Mesenchymal stem cell (in vitro differentiated cells and primary cell): ENCODE measurements at regions not wholly inside any gene's neighbourhood (a gene's known extent, or its start where the extent isn't known, plus 50 kb on each side); places are given as distances from the start of the nearest gene placed in this dataset.
A peak's percentile ranks its signal among the peaks of the same experiment; 100 is the strongest.

Source experiments
- DNase-seq: peaks from one replicate; pipeline ENCODE4 v3.0.0-alpha.2; 2013
- H2AFZ ChIP-seq: one replicate; pipeline ENCODE4 v1.6.1; 2013; ENCODE audit warnings: low read depth, mild to moderate bottlenecking, control low read depth, inconsistent platforms, low read length, moderate library complexity
- H2AK5ac ChIP-seq: 2 replicates; pipeline ENCODE4 v1.6.1; 2013; ENCODE audit warnings: low read length, moderate library complexity, mild to moderate bottlenecking, inconsistent platforms; ENCODE audit not compliant: severe bottlenecking
- H2BK120ac ChIP-seq: one replicate; pipeline ENCODE4 v1.6.1; 2013; ENCODE audit warnings: low read depth, mild to moderate bottlenecking, inconsistent platforms, low read length, moderate library complexity
- H2BK12ac ChIP-seq, 2 experiments: one replicate each; pipeline ENCODE4 v1.6.1; 2013; ENCODE audit warnings: inconsistent platforms in 2 of 2, low read length in 2 of 2, mild to moderate bottlenecking in 2 of 2, moderate library complexity in 2 of 2, control low read depth in 1 of 2
- H2BK15ac ChIP-seq: one replicate; pipeline ENCODE4 v1.6.1; 2013; ENCODE audit warnings: mild to moderate bottlenecking, low read depth, inconsistent platforms; ENCODE audit not compliant: poor library complexity, severe bottlenecking
- H2BK5ac ChIP-seq: 2 replicates; pipeline ENCODE4 v1.6.1; 2013; ENCODE audit warnings: low read depth, mild to moderate bottlenecking, low read length, control low read depth, inconsistent platforms; ENCODE audit not compliant: poor library complexity, severe bottlenecking
- H3K14ac ChIP-seq, 2 experiments: one replicate each; pipeline ENCODE4 v1.6.1; 2013; ENCODE audit warnings: inconsistent platforms in 2 of 2, low read length in 2 of 2, control low read depth in 1 of 2, mild to moderate bottlenecking in 1 of 2, moderate library complexity in 1 of 2
- H3K18ac ChIP-seq, 2 experiments: one replicate each; pipeline ENCODE4 v1.6.1; 2013; ENCODE audit warnings: inconsistent platforms in 2 of 2, low read length in 2 of 2, control low read depth in 1 of 2, low read depth in 1 of 2, mild to moderate bottlenecking in 1 of 2
- H3K23ac ChIP-seq, 2 experiments: one replicate each; pipeline ENCODE4 v1.6.1; 2013; ENCODE audit warnings: inconsistent platforms in 2 of 2, low read length in 2 of 2, mild to moderate bottlenecking in 2 of 2, moderate library complexity in 2 of 2, control low read depth in 1 of 2
- H3K27ac ChIP-seq: 2 replicates; pipeline ENCODE4 v1.5.1; 2013; ENCODE audit warnings: mild to moderate bottlenecking, moderate library complexity, low read length, control low read depth, inconsistent platforms; ENCODE audit not compliant: poor library complexity, severe bottlenecking
- H3K27me3 ChIP-seq, 2 experiments: 2 replicates each; pipeline versions ENCODE4 v1.6.1 to v1.7.0; 2013; ENCODE audit warnings: low read length in 2 of 2, mild to moderate bottlenecking in 2 of 2, moderate library complexity in 2 of 2, control low read depth in 1 of 2, inconsistent platforms in 1 of 2; ENCODE audit not compliant: control insufficient read depth in 1 of 2, insufficient read depth in 1 of 2
- H3K36me3 ChIP-seq, 2 experiments: 2 replicates each; pipeline versions ENCODE4 v1.6.1 to v1.7.0; 2013; ENCODE audit warnings: low read length in 2 of 2, control low read depth in 1 of 2, inconsistent platforms in 1 of 2, low read depth in 1 of 2, mild to moderate bottlenecking in 1 of 2; ENCODE audit not compliant: insufficient read depth in 2 of 2, control insufficient read depth in 1 of 2
- H3K4ac ChIP-seq, 2 experiments: one replicate each; pipeline ENCODE4 v1.6.1; 2013; ENCODE audit warnings: inconsistent platforms in 2 of 2, low read length in 2 of 2, mild to moderate bottlenecking in 2 of 2, moderate library complexity in 2 of 2, control low read depth in 1 of 2, low read depth in 1 of 2
- H3K4me1 ChIP-seq: 2 replicates; pipeline ENCODE4 v1.6.1; 2013; ENCODE audit warnings: low read depth, low read length, control low read depth; ENCODE audit not compliant: control insufficient read depth, insufficient read depth
- H3K4me2 ChIP-seq: 2 replicates; pipeline ENCODE4 v1.6.1; 2013; ENCODE audit warnings: low read length, mild to moderate bottlenecking, inconsistent platforms; ENCODE audit not compliant: poor library complexity, severe bottlenecking
- H3K4me3 ChIP-seq, 2 experiments: 2 replicates each; pipeline versions ENCODE4 v1.5.1 to v1.7.0; 2013; ENCODE audit warnings: low read length in 2 of 2, mild to moderate bottlenecking in 2 of 2, control low read depth in 1 of 2, low read depth in 1 of 2; ENCODE audit not compliant: insufficient read depth in 1 of 2
- H3K79me1 ChIP-seq: replicated peaks from 2 replicates; pipeline ENCODE4 v1.6.1; 2013; ENCODE audit warnings: mild to moderate bottlenecking, control low read depth, low read length, inconsistent platforms; ENCODE audit not compliant: poor library complexity, severe bottlenecking
- H3K9ac ChIP-seq: 2 replicates; pipeline ENCODE4 v1.7.0; 2013; ENCODE audit warnings: mild to moderate bottlenecking, low read length, moderate library complexity
- H3K9me3 ChIP-seq: 2 replicates; pipeline ENCODE4 v1.7.0; 2013; ENCODE audit warnings: mild to moderate bottlenecking, low read length; ENCODE audit not compliant: control insufficient read depth
- H4K8ac ChIP-seq: one replicate; pipeline ENCODE4 v1.6.1; 2013; ENCODE audit warnings: inconsistent platforms, mild to moderate bottlenecking, low read length, moderate library complexity
- H4K91ac ChIP-seq: one replicate; pipeline ENCODE4 v1.6.1; 2013; ENCODE audit warnings: mild to moderate bottlenecking, low read length, inconsistent platforms
- WGBS: methylation state at CpG from one replicate; pipeline ENCODE4 v1.1.7; 2013; ENCODE audit warnings: mixed read lengths; 5-methylcytosine and 5-hydroxymethylcytosine counted together

GRCh38 chr7:27405780-27406179 lies 163.2 kb downstream of the EVX1 start:
- Histone ChIP-seq H3K9me3 (no peaks in the 10 kb centered on the region), H3K36me3 (no peaks in the 10 kb centered on the region), H4K91ac (no peak overlapping the region), H3K9ac (no peak overlapping the region), H3K27ac (no peak overlapping the region), H4K8ac (no peak overlapping the region), H3K4me3 (no peak overlapping the region), H2BK120ac (no peak overlapping the region), H3K18ac (no peak overlapping the region), H2BK5ac (no peak overlapping the region), H2BK12ac (no peak overlapping the region), H3K27me3 (peaks cover 5 to 20% of the 10 kb centered on the region in 2 experiments), H2BK15ac (no peak overlapping the region), H3K14ac (no peak overlapping the region), H3K79me1 (no peaks in the 10 kb centered on the region), H3K4me1 (no peaks in the 10 kb centered on the region), H2AFZ (peak overlapping the region; percentile 18), H3K4ac (no peak overlapping the region), H3K23ac (no peak overlapping the region), H2AK5ac (no peak overlapping the region), H3K4me2 (no peak overlapping the region)
- 94% methylated on average over 8 of the region's 8 CpGs for WGBS
- no peak for DNase-seq

GRCh38 chr7:27409311-27409710 lies 166.7 kb downstream of the EVX1 start:
- H3K4ac ChIP-seq = no peak overlapping the region
- H3K18ac ChIP-seq = no peak overlapping the region
- no peak for DNase-seq
- no peaks in the 10 kb centered on the region for H3K4me1 ChIP-seq
- H3K27me3 ChIP-seq = peaks cover 5 to 28% of the 10 kb centered on the region in 2 experiments
- no peak overlapping the region for H4K8ac ChIP-seq
- no peaks in the 10 kb centered on the region for H3K9me3 ChIP-seq
- H2BK12ac ChIP-seq = no peak overlapping the region
- no peak overlapping the region for H3K9ac ChIP-seq
- no peak overlapping the region for H2AK5ac ChIP-seq
- no peaks in the 10 kb centered on the region for H3K79me1 ChIP-seq
- no peak overlapping the region for H4K91ac ChIP-seq
- no peak overlapping the region for H3K4me3 ChIP-seq
- H3K4me2 ChIP-seq = no peak overlapping the region
- no peak overlapping the region for H2AFZ ChIP-seq
- no peak overlapping the region for H3K27ac ChIP-seq
- WGBS = 69% methylated on average over 2 of the region's 3 CpGs
- H2BK120ac ChIP-seq = no peak overlapping the region
- H2BK15ac ChIP-seq = no peak overlapping the region
- H2BK5ac ChIP-seq = no peak overlapping the region
- H3K23ac ChIP-seq = no peak overlapping the region
- H3K14ac ChIP-seq = no peak overlapping the region
- H3K36me3 ChIP-seq = no peaks in the 10 kb centered on the region

DNA sequence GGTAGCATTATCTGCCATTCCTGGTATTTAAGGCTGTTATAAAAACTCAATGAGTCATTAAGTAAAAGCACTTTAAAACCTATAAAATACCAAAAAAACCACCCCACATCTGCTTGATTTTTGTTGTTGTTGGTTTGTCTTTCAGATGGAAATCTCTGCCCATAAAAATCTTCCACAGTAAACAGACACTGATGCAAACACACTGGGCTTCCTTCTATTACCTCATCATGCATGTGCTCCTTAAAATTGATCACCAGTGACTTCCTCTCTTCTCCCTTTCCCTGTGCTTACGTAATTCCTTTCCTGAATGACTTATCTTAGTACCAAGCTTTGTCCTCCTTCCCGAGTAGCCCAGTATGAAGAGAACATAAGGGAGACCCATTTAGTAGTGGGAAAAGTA lies 167.2 kb downstream of the EVX1 start:
- Histone ChIP-seq H3K4me1 (no peaks in the 10 kb centered on the region), H2AK5ac (no peak overlapping the region), H3K27ac (no peak overlapping the region), H3K4me2 (no peak overlapping the region), H3K4me3 (no peak overlapping the region), H2BK15ac (no peak overlapping the region), H3K36me3 (no peaks in the 10 kb centered on the region), H3K23ac (no peak overlapping the region), H2BK5ac (no peak overlapping the region), H2AFZ (no peak overlapping the region), H4K91ac (no peak overlapping the region), H3K9me3 (no peaks in the 10 kb centered on the region), H3K9ac (no peak overlapping the region), H3K18ac (no peak overlapping the region), H3K79me1 (no peaks in the 10 kb centered on the region), H2BK12ac (no peak overlapping the region), H3K27me3 (peaks cover 5 to 30% of the 10 kb centered on the region in 2 experiments), H3K14ac (no peak overlapping the region), H4K8ac (no peak overlapping the region), H2BK120ac (no peak overlapping the region), H3K4ac (no peak overlapping the region)
- WGBS = 32% methylated on average over 2 of the region's 2 CpGs
- peak; percentile 18 for DNase-seq

- H2BK5ac ChIP-seq = no peak overlapping the region
- WGBS = 80% methylated on average over 5 of the region's 5 CpGs
- DNase-seq = no peak
- H3K14ac ChIP-seq = no peak overlapping the region
- H2BK12ac ChIP-seq = no peak overlapping the region
- no peak overlapping the region for H3K4ac ChIP-seq
- no peak overlapping the region for H4K91ac ChIP-seq
- H3K4me2 ChIP-seq = no peak overlapping the region
- no peak overlapping the region for H3K27ac ChIP-seq
- H3K79me1 ChIP-seq = no peaks in the 10 kb centered on the region
- H3K27me3 ChIP-seq = peaks cover 5 to 28% of the 10 kb centered on the region in 2 experiments
- H3K18ac ChIP-seq = no peak overlapping the region
- no peaks in the 10 kb centered on the region for H3K9me3 ChIP-seq
- H2AFZ ChIP-seq = no peak overlapping the region
- H4K8ac ChIP-seq = no peak overlapping the region
- no peak overlapping the region for H3K4me3 ChIP-seq
- no peaks in the 10 kb centered on the region for H3K36me3 ChIP-seq
- no peak overlapping the region for H2BK120ac ChIP-seq
- no peaks in the 10 kb centered on the region for H3K4me1 ChIP-seq
- no peak overlapping the region for H3K9ac ChIP-seq
- H2AK5ac ChIP-seq = no peak overlapping the region
- no peak overlapping the region for H3K23ac ChIP-seq
- no peak overlapping the region for H2BK15ac ChIP-seq
Observed at GRCh38 chr7:27410812-27411544, 168.4 kb downstream of the EVX1 start.
